ENCODE measurements at regions not wholly inside any gene's neighbourhood (a gene's known extent, or its start where the extent isn't known, plus 50 kb on each side); places are given as distances from the start of the nearest gene placed in this dataset.

DNA sequence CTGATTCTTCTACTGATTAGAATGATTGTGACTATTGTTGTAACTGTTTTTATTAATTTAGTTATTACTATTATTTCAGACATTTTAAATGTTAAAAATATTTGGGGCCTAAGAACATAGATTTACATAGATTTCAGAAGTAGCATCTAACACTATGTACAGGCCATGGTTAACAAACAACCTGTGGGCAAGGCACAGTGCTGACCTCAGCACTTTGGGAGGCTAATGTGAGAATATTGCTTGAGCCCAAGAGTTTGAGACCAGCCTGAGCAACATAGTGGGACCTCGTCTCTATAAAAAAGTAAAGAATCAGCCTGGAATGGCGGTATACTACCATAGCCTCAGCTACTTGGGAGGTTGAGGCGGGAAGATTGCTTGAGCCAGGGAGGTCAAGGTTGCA, 69.1 kb upstream of the CNTN4 start:
- TF ChIP-seq, protein P1, sequence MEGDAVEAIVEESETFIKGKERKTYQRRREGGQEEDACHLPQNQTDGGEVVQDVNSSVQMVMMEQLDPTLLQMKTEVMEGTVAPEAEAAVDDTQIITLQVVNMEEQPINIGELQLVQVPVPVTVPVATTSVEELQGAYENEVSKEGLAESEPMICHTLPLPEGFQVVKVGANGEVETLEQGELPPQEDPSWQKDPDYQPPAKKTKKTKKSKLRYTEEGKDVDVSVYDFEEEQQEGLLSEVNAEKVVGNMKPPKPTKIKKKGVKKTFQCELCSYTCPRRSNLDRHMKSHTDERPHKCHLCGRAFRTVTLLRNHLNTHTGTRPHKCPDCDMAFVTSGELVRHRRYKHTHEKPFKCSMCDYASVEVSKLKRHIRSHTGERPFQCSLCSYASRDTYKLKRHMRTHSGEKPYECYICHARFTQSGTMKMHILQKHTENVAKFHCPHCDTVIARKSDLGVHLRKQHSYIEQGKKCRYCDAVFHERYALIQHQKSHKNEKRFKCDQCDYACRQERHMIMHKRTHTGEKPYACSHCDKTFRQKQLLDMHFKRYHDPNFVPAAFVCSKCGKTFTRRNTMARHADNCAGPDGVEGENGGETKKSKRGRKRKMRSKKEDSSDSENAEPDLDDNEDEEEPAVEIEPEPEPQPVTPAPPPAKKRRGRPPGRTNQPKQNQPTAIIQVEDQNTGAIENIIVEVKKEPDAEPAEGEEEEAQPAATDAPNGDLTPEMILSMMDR (IDR thresholded peaks at IDR 0.05; ENCODE audit: insufficient read depth, low read depth, low read length): no peak
- no peak overlapping the region for H3K4me3 ChIP-seq (ENCODE audit: low read depth, low read length)
- DNase-seq (ENCODE audit: low read depth): no peak

DNA sequence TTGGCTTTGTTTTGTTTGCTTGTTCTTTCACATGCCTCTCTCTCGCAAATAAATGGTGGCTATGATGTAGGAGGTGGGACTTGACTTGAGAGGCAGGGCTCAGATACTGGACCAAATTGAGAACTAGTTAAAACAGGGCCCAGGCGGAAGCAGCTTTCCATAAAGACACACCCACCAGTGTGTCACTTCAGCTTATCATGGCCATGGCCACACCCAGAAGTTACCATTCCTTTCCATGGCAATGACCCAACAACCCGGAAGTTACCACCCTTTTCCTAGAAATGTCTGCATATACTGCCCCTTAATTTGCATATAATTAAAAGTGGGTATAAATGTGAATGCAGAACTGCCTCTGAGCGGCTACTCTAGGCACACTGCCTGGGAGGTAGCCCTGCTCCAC, 62.6 kb upstream of the CNTN4 start:
- TF ChIP-seq, protein P1 (IDR thresholded peaks at IDR 0.05; ENCODE audit: insufficient read depth, low read depth, low read length): no peak
- DNase-seq (ENCODE audit: low read depth): no peak

DNA sequence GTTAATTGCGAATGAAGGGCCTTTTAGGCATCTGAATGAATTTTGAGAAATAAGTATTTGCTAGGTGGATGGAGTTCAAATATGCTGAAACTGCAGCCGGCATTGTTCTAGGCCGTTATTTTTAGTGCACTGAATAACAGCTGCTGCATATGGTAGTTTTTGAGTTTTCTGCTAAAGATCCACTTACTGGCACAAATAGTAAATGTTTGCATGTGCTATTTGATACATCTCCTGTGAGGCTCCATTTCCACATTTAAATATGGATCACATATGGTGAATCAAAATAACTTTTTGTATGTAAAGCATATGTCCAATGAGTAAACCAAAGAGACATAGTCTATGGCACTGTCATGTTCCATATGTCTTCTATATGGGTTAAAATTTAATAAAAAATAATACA, 56.7 kb upstream of the CNTN4 start:
- no peak overlapping the region for H3K4me3 ChIP-seq (ENCODE audit: low read depth, low read length)
- DNase-seq (ENCODE audit: low read depth): no peak
- TF ChIP-seq, protein P1 (IDR thresholded peaks at IDR 0.05; ENCODE audit: insufficient read depth, low read depth, low read length): no peak

More for the DNA sequence above, 62.6 kb upstream of the CNTN4 start:
- H3K4me3 ChIP-seq (ENCODE audit: low read depth, low read length): no peak overlapping the region
